IMR-90 (cell line): ENCODE measurements at regions not wholly inside any gene's neighbourhood (a gene's known extent, or its start where the extent isn't known, plus 50 kb on each side); places are given as distances from the start of the nearest gene placed in this dataset.

Source experiments
- BHLHE40 ChIP-seq: fragments of 150-350 bp; IDR thresholded peaks from 2 replicates; pipeline ENCODE4 v1.6.1; 2016; ENCODE audit warnings: mild to moderate bottlenecking, low read depth, low read length
- FOS ChIP-seq: fragments of 150-350 bp; IDR thresholded peaks from 2 replicates; pipeline ENCODE4 v1.6.1; 2016; ENCODE audit warnings: low read depth, low read length
- MAFK ChIP-seq: IDR thresholded peaks from 2 replicates; pipeline ENCODE4 v1.6.1; 2012; ENCODE audit warnings: low read depth, low read length, improper control_type of control experiment
- MAZ ChIP-seq: IDR thresholded peaks from 2 replicates; pipeline ENCODE4 v1.6.1; 2012; ENCODE audit warnings: low read depth, mild to moderate bottlenecking, low read length, improper control_type of control experiment, moderate library complexity, borderline replicate concordance
- POLR2A ChIP-seq: IDR thresholded peaks from 2 replicates; pipeline ENCODE4 v1.6.1; 2012; ENCODE audit warnings: mild to moderate bottlenecking, low read depth, low read length
- RFX5 ChIP-seq: IDR thresholded peaks from 2 replicates; pipeline ENCODE4 v1.8.0; 2012; ENCODE audit warnings: low read depth, mild to moderate bottlenecking, low read length, moderate library complexity
- SMC3 ChIP-seq: fragments of 150-350 bp; IDR thresholded peaks from 2 replicates; pipeline ENCODE4 v1.6.1; 2016; ENCODE audit warnings: low read depth, mild to moderate bottlenecking, antibody characterized with exemption, low read length, moderate library complexity
- TF ChIP-seq, protein P1 (sequence below): conservative IDR thresholded peaks from 2 replicates; pipeline ENCODE4 v1.5.1; 2012; ENCODE audit warnings: mild to moderate bottlenecking, low read depth, low read length, improper control_type of control experiment

DNA sequence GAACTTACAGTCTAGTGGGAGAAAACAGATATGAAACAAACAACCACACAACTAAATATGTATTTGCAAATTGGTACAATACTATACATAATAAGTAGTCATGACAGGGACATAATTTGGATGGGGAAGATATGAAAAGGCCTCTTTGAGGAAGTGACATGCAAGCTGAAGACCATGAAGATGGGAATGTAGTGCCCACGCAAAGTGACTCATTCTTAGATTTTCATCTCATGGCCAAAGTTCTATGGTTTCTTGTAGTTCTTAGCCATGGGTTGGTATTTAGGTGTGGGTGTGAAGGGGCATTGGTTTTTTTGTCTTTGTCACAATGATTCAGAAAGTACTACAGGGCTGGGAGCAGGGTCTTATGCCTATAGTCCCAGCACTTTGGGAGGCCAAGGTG, 105.4 kb upstream of the FAM78B start:
- no peak for TF ChIP-seq BHLHE40
- no peak for TF ChIP-seq MAZ
- TF ChIP-seq RFX5, result no peak
- no peak for TF ChIP-seq FOS
- TF ChIP-seq, protein P1, sequence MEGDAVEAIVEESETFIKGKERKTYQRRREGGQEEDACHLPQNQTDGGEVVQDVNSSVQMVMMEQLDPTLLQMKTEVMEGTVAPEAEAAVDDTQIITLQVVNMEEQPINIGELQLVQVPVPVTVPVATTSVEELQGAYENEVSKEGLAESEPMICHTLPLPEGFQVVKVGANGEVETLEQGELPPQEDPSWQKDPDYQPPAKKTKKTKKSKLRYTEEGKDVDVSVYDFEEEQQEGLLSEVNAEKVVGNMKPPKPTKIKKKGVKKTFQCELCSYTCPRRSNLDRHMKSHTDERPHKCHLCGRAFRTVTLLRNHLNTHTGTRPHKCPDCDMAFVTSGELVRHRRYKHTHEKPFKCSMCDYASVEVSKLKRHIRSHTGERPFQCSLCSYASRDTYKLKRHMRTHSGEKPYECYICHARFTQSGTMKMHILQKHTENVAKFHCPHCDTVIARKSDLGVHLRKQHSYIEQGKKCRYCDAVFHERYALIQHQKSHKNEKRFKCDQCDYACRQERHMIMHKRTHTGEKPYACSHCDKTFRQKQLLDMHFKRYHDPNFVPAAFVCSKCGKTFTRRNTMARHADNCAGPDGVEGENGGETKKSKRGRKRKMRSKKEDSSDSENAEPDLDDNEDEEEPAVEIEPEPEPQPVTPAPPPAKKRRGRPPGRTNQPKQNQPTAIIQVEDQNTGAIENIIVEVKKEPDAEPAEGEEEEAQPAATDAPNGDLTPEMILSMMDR, result no peak
- no peak for TF ChIP-seq SMC3
- TF ChIP-seq POLR2A, result no peak
- TF ChIP-seq MAFK, result no peak
